GM18909 (cell line): ENCODE measurements at regions not wholly inside any gene's neighbourhood (a gene's known extent, or its start where the extent isn't known, plus 50 kb on each side); places are given as distances from the start of the nearest gene placed in this dataset.

ENCODE experiments used
- ATAC-seq: cut with Tn5 transposase; IDR thresholded peaks from one replicate; pipeline ENCODE4 v1.9.1; 2021; ENCODE audit warnings: mild to moderate bottlenecking; ENCODE audit not compliant: unreplicated experiment, poor library complexity

DNA sequence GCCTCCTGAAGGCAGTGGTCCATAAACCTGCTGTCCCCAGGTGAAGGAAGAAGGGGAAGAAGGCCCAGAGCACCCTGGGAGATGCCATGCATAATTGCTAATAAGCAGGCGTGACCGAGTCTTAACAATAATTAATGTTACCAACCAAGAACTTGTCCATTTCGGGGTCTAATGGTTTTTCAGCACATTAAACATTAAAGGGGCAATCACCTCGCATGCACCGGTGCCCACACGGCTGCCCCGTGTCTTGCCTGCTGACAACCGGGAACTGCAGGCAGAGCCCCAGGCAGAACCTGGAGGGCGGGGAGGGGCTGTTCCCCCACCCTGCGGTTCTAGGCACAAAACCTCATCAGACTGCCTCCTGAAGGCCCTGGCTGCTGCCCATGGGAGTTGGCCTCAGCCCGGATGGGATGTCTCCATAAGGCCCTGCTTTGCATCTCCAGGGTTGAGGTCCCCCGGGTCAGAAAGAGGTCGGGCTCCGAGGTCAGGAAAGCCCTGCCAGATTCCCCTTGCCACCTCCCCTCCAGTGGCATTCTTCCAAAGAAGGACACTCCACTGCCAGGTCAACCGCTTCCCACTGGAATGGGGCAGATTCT, 169.0 kb downstream of the BUD13 start:
- ATAC-seq = no peak

DNA sequence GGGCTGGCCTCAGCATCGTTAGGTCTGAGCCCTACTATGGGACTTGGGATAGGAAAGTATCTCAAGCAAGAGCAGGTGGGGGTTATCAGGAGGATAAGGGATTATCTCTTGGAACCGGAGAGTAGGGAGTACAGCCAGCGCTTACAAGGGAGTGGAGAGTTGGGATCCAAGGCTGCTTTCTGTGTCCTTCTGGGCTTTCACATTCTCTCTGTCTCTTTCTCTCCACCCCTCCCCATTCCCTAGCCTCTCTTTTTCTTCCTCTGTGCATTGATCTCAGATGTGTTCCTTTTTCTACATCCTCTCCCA, 170.2 kb downstream of the BUD13 start:
- ATAC-seq = no peak

DNA sequence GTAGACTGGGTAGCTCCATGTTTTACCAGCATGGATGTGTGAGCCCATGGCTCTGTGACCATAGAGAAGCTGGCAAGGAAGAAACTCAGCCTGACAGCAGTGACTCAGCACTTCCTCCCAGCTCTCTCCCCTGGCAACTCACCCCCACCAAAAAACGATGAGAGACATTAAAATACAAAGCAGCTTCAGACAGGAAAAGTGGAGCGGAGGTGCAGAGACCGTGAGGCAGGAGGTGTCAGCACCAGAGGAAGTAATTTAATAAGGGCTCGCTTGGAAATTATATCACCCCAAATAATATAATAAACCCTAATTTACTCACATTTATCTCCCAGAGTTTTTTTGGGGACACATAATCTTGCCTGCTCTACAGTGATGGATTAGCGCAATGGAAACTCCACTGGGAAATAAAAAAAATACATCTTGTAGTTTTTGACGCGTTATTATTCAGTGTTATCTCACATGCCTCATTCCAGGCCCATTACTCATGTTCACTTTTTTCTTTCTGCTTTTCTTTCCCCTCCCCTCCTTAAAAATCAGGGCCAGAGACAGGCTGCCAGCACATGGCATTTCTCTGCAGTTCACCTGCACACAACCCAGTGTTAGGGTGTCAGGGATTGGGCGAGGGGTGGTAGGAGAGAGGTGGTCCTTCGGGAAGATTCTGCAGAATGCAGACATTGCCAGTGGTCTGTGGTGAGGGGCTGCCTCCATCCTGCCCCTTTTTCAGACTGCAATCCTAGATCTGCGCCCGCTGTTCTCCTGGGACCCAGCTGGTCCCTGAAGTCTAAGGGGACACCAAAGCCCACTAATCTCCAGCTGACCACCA, 170.8 kb downstream of the BUD13 start:
- ATAC-seq = no peak

DNA sequence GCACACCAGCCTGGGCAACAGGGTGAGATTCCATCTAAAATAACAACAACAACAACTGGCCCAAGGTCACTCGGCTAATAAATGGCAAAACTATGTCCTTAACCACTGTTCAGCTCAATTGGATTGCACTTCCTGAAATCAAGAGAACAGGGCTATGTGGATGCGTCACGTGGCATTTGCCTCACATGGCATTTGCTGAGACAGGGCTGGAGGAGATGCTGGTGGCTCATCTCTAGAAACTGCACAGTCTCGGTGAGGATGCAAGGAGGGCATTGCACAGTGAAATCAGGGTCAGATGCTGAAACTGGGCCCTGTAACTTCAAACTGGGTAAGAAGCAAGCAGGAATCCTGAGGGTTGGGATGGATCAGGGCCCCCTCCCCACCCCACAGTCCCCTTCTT, 171.9 kb downstream of the BUD13 start:
- no peak for ATAC-seq

DNA sequence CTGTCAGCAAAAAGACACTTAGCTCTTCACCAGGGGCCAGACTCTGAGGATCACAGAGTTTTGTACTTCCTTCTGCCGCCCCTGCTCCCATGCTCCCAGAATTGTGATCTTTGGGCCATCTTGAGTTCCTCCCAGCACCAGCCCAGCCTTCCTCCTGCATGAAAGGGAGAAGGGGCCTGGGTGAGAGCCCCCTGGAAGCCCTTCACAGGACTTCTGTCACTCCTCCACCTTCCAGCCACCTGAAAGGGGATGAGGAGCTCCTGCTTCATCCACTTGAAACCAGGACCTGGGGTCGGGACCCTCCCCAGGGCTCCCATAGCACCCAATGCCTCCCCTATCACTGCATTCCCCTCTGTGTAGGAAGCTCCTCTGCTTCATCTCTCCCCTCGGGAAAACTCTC, 174.2 kb downstream of the BUD13 start:
- ATAC-seq = no peak

DNA sequence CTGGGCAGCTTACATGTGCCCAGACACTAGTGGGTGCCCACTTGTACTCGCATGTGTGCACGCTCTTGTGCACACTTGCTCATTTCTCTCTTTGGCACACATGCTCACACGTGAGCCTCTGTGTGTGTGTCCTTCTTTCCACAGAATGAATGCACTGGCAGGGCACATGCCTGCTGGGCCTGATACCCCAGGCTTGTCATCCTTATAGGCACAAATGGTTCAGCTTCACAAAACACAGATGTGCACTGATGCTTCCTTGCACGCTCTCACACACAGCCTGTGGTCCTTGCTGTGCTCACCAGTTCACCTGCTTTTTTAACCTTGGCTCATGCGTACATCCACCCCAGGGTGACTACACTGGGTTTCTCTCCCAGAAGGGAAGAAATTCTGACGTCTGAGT, 174.8 kb downstream of the BUD13 start:
- no peak for ATAC-seq

DNA sequence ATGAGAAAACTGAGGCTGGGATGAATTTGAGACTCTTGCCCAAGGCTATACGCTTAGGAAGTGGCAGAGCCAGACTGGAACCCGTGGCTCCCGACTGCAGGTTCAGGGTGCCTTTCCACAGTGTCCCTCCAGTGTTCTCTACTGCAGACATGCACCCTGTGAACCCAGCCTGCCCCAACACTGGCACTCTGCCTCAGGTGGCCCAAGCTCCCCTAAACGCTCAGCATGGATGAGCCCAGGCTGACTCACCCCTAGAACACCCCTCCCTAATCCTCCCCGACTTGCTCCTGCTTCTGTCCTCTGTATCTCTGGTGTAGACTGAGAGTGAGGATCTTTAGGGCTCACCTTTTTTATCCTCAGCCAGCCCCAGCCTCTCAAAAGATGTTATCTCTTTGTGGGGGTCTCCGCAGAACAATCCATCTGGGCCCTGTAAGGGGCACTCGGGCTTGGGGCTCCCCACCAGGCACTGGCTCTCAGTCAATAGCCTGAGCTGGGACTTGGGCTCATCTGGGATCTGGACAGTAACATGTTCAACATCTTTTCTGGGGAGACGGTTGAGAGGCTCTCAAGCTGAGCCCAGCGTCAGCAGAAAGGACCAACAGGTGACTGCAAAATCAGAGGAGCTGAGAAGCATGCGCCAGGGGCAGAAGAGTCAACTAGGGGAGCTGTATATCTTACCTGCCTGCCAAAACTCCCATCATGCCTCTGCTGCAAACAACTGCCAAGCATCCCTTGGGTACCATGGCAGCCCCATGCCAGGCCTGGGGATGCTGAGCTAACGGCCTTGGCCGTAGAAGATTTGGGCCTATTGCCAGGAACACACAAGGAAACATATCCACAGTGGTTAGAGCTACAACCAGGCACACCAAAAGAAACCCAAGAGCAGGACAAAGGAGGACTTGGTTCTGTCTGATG, 176.2 kb downstream of the BUD13 start:
- no peak for ATAC-seq

DNA sequence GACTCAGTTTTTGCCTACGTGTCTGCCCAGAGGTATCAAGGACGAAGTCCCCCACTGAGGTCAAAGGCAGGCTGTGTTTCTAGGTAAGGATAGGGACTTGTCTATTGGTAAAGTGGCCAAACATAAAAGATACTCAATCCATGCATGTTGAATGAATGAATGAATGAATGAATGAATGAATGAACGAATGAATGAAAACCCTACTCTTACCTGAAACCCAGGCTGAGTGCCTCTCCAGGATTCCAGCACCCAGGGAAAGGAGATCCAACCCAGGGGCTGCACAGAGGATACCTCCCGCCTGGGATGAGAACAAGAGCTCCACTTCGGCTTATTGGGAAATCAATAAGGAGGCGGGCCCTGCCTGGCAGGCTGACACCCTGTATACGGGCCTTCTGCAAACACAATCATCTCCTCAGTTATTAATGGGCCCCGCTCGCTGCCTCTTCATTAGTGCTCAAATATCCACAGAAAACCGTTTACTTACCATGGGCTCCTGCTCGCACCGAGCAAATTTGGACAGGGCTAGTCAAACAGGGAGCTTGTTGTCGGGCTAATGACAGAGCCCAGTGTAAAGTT, 177.4 kb downstream of the BUD13 start:
- ATAC-seq = no peak

DNA sequence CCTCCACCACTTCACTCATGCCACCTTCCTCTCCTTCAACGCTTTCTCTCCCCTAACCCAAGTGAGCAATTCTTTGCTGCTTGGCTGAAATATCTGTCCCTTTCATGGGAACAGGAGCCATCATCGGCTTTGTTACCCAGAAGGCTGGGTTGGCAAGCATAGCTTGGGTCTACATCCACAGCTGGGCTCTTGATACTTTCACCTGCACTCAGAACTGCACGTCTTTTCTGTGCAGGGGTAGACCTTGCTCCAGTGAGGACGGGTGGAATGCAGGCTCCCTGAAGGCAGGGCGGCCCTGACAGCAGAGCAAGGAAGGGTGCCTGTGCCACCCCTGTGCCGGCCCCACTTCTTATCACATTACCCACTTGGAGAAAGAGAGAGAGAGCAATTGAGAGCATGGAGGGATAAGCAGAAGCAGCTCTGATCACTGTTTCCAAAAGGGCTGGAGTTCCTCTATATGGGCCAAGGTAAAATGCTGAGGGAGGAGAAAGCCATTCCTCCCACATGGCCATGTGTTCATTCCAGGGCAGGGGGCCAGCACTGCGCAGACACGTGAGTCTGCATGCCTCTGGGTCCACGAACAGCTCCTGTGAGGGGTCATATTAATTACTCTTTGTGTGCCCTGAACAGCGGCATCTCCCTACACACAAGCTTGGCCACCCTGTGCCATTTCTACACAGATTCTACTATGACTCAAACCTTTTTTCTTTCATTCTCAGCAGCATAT, 181.8 kb downstream of the BUD13 start:
- no peak for ATAC-seq

DNA sequence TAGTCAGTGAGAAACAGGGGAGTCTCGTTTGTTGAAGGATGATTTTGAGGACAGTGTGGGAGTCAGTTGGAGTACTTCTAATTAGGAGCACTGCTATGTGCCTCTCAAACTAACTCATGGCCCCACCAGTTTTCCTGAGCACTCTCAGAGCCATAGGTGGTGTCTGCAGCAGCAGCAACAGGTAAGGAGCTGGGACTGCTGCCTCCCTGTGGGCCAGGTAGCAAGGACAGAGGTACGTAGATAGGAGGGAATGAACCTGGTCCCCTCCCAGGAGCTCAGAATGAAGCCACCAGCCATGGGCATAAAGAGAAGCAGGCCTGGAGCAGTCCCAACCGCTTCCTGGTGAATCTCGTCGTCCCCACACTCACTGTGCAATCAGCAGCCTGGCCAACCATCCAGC, 183.4 kb downstream of the BUD13 start:
- no peak for ATAC-seq

DNA sequence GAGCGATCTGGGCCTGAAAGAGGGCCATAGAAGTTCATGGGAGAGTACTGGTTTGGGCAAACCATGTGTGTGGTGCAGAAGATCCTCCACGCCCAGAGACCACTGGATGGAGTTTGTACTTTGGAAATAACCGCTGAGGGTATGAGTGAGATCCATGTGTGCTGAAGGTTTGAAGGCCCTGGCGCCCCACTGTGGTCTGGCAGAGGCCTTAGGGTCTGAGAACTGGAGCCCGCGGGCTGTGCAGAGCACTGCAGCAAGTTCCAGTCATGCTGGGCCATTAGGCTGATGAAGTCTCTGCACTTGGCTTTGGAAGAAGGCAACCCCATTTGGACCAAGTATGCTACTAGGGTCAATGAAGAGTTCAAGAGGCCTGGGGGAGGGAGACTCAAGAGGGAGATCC, 186.4 kb downstream of the BUD13 start:
- no peak for ATAC-seq

DNA sequence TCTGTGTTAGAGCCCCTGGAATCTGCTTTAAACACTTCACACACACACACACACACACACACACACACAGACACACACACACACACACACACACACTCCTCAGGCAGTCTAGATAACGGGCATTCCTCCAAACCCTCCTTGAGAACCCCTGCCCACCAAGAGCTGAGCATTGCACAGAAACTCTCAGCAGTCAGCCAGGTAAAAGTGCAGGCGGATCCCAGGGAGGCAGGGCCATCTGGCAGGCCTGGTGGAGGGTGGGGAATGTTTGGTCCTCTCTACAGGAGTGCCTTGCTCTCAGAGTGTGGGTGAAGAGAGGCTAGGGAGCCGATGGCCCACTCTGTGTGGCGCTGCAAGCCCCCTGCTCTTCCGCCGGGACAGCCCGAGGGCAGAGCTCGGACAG, 190.2 kb downstream of the BUD13 start:
- ATAC-seq = no peak

DNA sequence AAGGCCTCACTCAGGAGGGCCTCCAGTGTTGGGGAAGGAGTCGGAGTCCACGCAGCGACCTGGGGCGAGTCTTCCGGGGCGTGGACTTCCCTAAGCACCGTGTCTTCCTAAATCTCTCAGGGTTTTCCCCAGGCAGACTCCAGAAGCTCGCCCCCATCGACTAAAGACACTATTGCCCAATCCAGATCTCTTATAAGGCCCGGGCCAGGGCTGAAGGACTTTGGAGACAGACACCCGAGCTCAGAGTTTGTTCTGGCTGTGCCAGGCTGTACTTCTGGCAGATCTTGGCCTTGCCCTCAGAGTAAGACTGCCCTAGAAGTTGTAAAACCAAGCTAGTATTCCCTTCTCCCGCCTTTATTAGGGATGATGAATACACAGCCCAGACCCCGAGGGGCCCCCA, 191.4 kb downstream of the BUD13 start:
- ATAC-seq = no peak

DNA sequence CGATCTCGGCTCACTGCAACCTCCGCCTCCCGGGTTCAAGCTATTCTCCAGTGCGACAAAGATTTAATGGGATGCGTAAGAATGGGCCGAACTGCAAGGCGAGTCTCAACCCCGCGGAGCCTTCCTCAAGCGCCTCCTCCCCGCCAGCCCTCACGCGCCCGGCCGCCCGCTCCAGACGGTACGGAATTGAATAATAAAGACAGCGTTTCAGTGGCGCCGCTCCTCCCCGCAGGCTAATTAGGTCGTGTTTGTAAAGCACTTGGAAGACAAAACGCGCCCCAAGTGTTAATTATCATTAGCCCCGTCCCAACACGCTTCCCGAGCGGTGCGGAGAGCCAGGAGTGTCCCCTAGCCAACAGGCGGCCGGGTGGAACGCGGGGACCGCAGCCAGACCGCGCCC, 192.0 kb downstream of the BUD13 start:
- ATAC-seq = no peak

DNA sequence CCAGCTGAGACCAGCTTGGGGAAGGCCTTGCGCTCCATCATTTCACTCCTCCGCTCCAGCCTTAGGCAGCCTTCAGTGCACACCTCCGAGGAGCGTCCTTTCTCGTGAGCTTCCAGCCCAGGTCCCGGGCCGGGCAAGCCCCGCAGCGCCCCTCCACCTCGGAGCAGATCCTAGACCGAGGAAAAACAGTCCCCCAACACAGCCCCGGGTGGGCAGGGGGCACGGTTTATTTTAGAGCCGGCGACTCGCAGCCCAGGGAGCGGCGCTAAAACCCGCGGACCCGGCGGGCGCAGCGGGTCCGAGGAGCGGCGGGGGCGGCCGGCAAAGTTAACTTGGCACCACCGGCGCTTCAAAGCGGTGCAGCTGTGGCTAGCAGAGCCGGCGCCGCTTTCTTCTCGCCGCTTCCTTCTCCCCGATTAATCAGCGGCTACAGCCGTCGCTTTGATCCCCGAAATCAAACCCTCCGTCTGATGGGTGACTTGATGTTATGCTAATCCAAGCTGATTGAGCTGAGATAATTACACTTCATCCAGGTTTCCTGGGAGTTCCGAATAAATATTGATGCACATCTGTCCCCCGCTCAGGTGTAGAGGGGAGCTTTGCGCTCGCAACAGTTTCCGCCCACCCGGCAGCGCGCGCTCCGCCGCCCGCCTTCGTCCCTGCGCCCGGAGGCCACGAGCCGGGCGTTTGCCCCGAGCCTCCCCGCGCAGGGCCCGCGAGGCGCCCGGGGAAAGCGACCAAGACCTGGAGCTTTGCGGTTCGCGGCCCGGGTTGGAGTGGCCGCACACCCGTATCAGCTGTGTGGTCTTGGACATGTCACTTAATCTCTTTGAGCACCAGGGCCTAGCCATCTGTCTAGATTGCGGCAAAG, 192.7 kb downstream of the BUD13 start:
- ATAC-seq = no peak

DNA sequence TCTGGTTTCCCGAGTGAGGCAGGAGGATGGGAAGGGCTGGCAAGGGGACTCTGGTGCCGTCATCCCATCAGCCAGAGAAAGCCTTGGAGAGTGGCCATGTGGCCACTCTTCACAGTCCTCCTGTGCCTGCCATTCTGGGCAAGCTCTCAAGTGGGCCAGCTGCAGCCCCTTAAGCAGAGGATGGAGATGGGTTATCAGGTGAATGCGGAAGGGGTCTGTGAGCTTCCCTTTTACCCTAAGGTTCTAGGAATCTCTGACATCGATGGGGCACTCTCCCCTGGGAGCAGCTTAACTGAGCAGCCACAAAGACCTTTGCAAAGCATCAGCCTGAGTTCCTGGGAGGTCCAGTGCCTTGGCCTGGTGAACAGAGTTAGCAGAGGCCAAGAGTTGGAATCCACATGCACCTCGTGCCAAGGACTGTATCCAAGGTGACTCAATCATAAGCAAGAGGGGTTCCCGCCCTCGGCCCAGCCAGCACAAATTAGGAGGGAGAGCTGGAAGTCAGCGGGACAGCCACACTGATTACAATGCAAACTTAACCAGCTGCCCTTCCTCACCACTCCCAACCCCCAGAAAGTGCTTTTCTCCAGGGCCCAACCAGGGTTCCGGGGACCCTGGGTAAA, 193.6 kb downstream of the BUD13 start:
- ATAC-seq = no peak

DNA sequence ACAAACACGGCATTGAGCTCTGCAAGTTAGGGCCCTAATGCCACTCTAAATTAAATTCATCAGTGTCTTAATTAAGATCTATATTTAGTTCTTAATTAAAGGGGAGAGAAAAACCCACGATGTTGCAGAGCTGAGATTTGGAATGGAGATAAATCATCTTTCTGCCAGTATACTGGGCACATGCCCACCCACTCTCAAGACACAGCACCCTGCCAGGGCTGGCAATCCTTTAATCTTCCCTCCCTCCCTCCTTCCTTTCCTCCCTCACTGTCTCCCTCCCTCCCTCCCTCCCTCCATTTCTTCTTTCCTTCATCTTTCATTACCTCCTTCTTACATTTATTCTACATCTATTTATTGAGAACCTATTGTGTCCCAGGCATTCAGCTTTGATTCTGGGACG, 194.8 kb downstream of the BUD13 start:
- no peak for ATAC-seq

DNA sequence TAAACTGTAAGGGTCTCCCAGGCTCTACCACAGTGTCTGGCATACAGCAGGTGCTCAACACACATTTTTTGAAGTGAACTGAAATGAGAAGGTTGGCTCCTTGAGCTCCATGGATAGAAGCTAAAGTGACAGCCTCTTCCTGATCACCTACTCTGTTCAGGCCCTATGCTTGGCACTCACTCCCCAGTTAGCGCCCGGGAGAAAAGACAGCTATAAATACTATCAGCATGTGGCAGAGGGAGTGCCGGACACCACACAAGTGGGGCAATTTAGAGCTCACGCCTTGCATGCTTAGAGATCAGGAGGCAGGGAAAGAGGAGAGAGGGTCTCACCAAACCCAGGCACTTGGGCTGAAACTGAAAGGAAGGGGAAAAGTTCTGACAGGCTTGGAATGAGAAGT, 195.5 kb downstream of the BUD13 start:
- ATAC-seq = no peak

DNA sequence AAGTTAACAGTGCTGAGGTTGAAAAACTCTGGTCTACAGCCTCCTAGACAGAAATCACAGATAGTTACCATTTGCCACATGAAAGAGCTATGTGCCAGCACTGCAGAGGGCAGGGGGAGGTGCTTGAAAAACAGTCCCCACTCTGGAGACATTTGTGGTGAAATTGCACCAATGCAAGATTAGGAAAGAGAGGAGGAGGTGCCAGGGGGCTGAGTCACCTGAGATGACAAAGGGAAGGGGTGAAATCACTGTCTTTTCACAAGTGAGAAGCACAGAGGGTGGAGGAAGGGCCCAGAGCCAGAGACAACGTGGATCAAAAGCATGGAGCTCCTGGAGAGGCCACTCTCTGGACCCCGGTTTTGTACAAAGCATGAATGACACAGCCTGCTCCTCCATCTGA, 196.3 kb downstream of the BUD13 start:
- ATAC-seq = no peak
